ENCODE measurements at regions not wholly inside any gene's neighbourhood (a gene's known extent, or its start where the extent isn't known, plus 50 kb on each side); places are given as distances from the start of the nearest gene placed in this dataset.

- DNase-seq (ENCODE audit: low read depth in 1 of 2, low spot score in 1 of 2) (no peak), FAIRE-seq (no peak), ATAC-seq (no peak)
- no peak overlapping the region for H3K4me2 ChIP-seq
- CTCF ChIA-PET = no interaction called here
- POLR2A ChIA-PET = no interaction called here
- H3K4me1 ChIP-seq = no peaks in the 10 kb centered on the region
- no peak overlapping the region for H3K27ac ChIP-seq
- TF ChIP-seq CEBPB (IDR thresholded peaks at IDR 0.05) = no peak
- 66% methylated on average over 2 of the region's 2 CpGs for WGBS (ENCODE audit: missing lambda C conversion rate)
- H3K4me3 ChIP-seq = no peak overlapping the region
- no peaks in the 10 kb centered on the region for H3K9me3 ChIP-seq
These were observed 374.2 kb downstream of the SH2D1A start for GRCh38 chrX:124720532-124720931.

DNA sequence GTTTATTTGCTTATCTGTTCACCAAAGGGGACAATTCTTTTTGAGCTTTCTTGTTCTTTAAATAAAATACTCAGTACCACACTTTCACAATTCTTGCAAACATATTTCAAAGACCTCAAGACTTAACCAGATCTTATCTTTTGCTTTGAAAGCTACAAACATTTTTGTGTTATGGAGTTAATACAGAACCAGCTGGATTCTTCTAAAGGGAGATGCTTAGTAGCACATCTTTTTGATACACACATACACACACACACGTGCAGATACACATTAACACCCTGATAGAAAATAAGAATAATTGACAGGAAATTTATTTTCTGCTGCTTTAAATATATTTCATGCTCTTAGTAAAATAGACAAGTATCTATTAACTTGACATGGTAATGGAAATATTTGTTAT, 379.1 kb downstream of the SH2D1A start:
- 0% methylated on average over 1 of the region's 1 CpG for WGBS (ENCODE audit: missing lambda C conversion rate)
- no peak for DNase-seq (ENCODE audit: low read depth in 1 of 2, low spot score in 1 of 2)
- ATAC-seq = no peak
- Histone ChIP-seq H3K4me2 (no peak overlapping the region), H3K27ac (no peak overlapping the region), H3K9me3 (no peaks in the 10 kb centered on the region), H3K4me1 (no peaks in the 10 kb centered on the region), H3K4me3 (no peak overlapping the region)
- ChIA-PET CTCF (no interaction called here), POLR2A (no interaction called here)
- FAIRE-seq = no peak
- no peak for TF ChIP-seq FOSB (CRISPR knock-in tag; IDR thresholded peaks at IDR 0.05)
- no peak for TF ChIP-seq ESRRA (IDR thresholded peaks at IDR 0.05; ENCODE audit: borderline replicate concordance, low read length)
- TF ChIP-seq, protein P1, sequence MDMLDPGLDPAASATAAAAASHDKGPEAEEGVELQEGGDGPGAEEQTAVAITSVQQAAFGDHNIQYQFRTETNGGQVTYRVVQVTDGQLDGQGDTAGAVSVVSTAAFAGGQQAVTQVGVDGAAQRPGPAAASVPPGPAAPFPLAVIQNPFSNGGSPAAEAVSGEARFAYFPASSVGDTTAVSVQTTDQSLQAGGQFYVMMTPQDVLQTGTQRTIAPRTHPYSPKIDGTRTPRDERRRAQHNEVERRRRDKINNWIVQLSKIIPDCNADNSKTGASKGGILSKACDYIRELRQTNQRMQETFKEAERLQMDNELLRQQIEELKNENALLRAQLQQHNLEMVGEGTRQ (IDR thresholded peaks at IDR 0.05) = no peak
- TF ChIP-seq FOXS1 (CRISPR knock-in tag; IDR thresholded peaks at IDR 0.05) = no peak

- ChIA-PET CTCF (no interaction called here), POLR2A (no interaction called here)
- no peak for FAIRE-seq
- TF ChIP-seq ZNF302 (CRISPR knock-in tag; IDR thresholded peaks at IDR 0.05) (no peak), FOXS1 (CRISPR knock-in tag; IDR thresholded peaks at IDR 0.05) (no peak), RAD21 (conservative IDR thresholded peaks at IDR 0.05 in 1 of 2, IDR thresholded peaks at IDR 0.05 in 1 of 2) (no peak), KDM1A (IDR thresholded peaks at IDR 0.05; ENCODE audit: low read depth) (no peak), MAZ (IDR thresholded peaks at IDR 0.05; ENCODE audit: borderline replicate concordance, low read depth, low read length) (no peak), MYC (IDR thresholded peaks at IDR 0.05; ENCODE audit: borderline replicate concordance, low read length) (no peak), NFE2L2 (conservative IDR thresholded peaks at IDR 0.05; ENCODE audit: low read length) (no peak), MAFK (IDR thresholded peaks at IDR 0.05; ENCODE audit: partially characterized antibody) (no peak), ZC3H11A (IDR thresholded peaks at IDR 0.05) (no peak), CTCF (IDR thresholded peaks at IDR 0.05) (no peak), HOXB13 (CRISPR knock-in tag; IDR thresholded peaks at IDR 0.05; ENCODE audit: low read depth) (no peak), ZFP36 (IDR thresholded peaks at IDR 0.05; ENCODE audit: borderline replicate concordance, partially characterized antibody) (no peak)
- TF ChIP-seq, protein P1 (IDR thresholded peaks at IDR 0.05) = no peak
- Histone ChIP-seq H3K9me3 (no peaks in the 10 kb centered on the region), H3K4me3 (no peak overlapping the region), H3K4me2 (no peak overlapping the region), H3K27ac (no peak overlapping the region), H3K4me1 (no peaks in the 10 kb centered on the region)
- no peak for DNase-seq (ENCODE audit: low read depth in 1 of 2, low spot score in 1 of 2)
- no peak for ATAC-seq
- WGBS (ENCODE audit: missing lambda C conversion rate) = 0% methylated on average over 2 of the region's 2 CpGs
These were observed 379.9 kb downstream of the SH2D1A start for GRCh38 chrX:124726292-124726691.

GRCh38 chrX:124726881-124727280, 380.5 kb downstream of the SH2D1A start:
- ATAC-seq = no peak
- TF ChIP-seq MYC (IDR thresholded peaks at IDR 0.05; ENCODE audit: borderline replicate concordance, low read length) = no peak
- TF ChIP-seq POLR2AphosphoS2 (conservative IDR thresholded peaks at IDR 0.05; ENCODE audit: low read length) = no peak
- no peak for TF ChIP-seq RFX5 (IDR thresholded peaks at IDR 0.05)
- TF ChIP-seq CBX8 (IDR thresholded peaks at IDR 0.05) = no peak
- no peak for TF ChIP-seq ATOH8 (CRISPR knock-in tag; IDR thresholded peaks at IDR 0.05; ENCODE audit: low read depth)
- no peak for TF ChIP-seq HOXA7 (CRISPR knock-in tag; IDR thresholded peaks at IDR 0.05)
- no peak for TF ChIP-seq FOSB (CRISPR knock-in tag; IDR thresholded peaks at IDR 0.05)
- TF ChIP-seq, protein P1 (IDR thresholded peaks at IDR 0.05) = no peak
- TF ChIP-seq RNF2 (IDR thresholded peaks at IDR 0.05; ENCODE audit: borderline replicate concordance, low read depth) = no peak
- no peak for TF ChIP-seq POLR2A (IDR thresholded peaks at IDR 0.05; ENCODE audit: low read length)
- no peak for TF ChIP-seq MAFK (IDR thresholded peaks at IDR 0.05; ENCODE audit: partially characterized antibody)
- TF ChIP-seq, protein P2, sequence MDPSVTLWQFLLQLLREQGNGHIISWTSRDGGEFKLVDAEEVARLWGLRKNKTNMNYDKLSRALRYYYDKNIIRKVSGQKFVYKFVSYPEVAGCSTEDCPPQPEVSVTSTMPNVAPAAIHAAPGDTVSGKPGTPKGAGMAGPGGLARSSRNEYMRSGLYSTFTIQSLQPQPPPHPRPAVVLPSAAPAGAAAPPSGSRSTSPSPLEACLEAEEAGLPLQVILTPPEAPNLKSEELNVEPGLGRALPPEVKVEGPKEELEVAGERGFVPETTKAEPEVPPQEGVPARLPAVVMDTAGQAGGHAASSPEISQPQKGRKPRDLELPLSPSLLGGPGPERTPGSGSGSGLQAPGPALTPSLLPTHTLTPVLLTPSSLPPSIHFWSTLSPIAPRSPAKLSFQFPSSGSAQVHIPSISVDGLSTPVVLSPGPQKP (IDR thresholded peaks at IDR 0.05; ENCODE audit: low read depth, low read length) = no peak
- Histone ChIP-seq H3K27ac (no peak overlapping the region), H3K4me3 (no peak overlapping the region), H3K9me3 (no peaks in the 10 kb centered on the region), H3K4me1 (no peaks in the 10 kb centered on the region), H3K4me2 (no peak overlapping the region)
- FAIRE-seq = no peak
- 0% methylated on average over 1 of the region's 1 CpG for WGBS (ENCODE audit: missing lambda C conversion rate)
- CTCF ChIA-PET = no interaction called here
- no peak for DNase-seq (ENCODE audit: low read depth in 1 of 2, low spot score in 1 of 2)
- POLR2A ChIA-PET = no interaction called here

Data from A549 (cell line).